ENCODE measurements at regions not wholly inside any gene's neighbourhood (a gene's known extent, or its start where the extent isn't known, plus 50 kb on each side); places are given as distances from the start of the nearest gene placed in this dataset.

GRCh38 chr4:141919649-141920048 lies 283.3 kb downstream of the IL15 start:
- H3K9me3 Mint-ChIP-seq = no peaks in the 10 kb centered on the region
- no peak for DNase-seq
- no peaks in the 10 kb centered on the region for H3K36me3 Mint-ChIP-seq (ENCODE audit: low read depth)
- no peaks in the 10 kb centered on the region for H3K4me1 Mint-ChIP-seq
- H3K4me3 Mint-ChIP-seq = no peak overlapping the region
- no peaks in the 10 kb centered on the region for H3K27me3 Mint-ChIP-seq
- intact Hi-C loops (cut with micrococcal nuclease) = no loop called here
- H3K27ac Mint-ChIP-seq = no peak overlapping the region

DNA sequence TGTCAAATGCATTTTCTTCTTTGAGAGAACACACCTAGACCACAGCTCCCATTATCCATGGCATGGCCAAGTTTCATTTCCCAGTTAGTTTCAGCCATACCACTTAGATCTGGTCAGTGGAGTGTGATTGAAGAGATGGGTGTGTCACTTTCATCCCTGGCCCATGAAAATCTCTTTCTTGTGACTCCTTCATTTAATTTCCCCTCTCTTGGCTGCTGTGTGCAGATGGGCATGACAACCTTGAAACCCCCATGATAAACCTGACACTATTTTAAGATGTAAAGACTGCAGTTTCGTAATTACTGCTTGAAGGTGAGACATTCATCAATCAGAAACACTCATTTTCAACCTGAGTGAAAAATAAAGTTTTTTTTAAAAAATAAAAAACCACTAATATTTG lies 284.9 kb downstream of the IL15 start:
- Mint-ChIP-seq H3K9me3 (no peaks in the 10 kb centered on the region), H3K36me3 (ENCODE audit: low read depth) (no peaks in the 10 kb centered on the region), H3K4me3 (no peak overlapping the region), H3K4me1 (no peaks in the 10 kb centered on the region), H3K27ac (no peak overlapping the region), H3K27me3 (no peaks in the 10 kb centered on the region)
- intact Hi-C loops (cut with micrococcal nuclease) = no loop called here
- DNase-seq = no peak

DNA sequence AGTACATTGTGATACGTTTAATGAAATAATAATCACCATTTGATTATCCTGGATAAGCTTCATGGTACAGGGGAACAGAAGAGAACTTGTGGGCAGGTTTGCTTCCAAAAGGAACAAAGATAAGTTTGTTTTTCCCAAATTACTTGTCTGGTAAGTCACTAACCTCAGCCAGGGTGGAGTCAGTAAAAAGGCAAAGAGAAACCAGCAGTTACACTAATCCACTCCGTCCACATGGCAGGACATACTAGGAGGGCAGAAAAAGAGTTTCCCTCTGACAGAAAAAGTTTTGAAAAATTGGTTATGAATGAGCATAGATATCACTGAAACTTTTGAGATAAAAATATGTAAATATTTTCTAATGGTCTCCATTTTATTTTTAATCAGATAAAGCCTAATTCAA lies 285.9 kb downstream of the IL15 start:
- intact Hi-C loops (cut with micrococcal nuclease) = no loop called here
- no peaks in the 10 kb centered on the region for H3K36me3 Mint-ChIP-seq (ENCODE audit: low read depth)
- no peaks in the 10 kb centered on the region for H3K9me3 Mint-ChIP-seq
- no peak overlapping the region for H3K4me3 Mint-ChIP-seq
- no peaks in the 10 kb centered on the region for H3K4me1 Mint-ChIP-seq
- no peaks in the 10 kb centered on the region for H3K27me3 Mint-ChIP-seq
- no peak for DNase-seq
- no peak overlapping the region for H3K27ac Mint-ChIP-seq

DNA sequence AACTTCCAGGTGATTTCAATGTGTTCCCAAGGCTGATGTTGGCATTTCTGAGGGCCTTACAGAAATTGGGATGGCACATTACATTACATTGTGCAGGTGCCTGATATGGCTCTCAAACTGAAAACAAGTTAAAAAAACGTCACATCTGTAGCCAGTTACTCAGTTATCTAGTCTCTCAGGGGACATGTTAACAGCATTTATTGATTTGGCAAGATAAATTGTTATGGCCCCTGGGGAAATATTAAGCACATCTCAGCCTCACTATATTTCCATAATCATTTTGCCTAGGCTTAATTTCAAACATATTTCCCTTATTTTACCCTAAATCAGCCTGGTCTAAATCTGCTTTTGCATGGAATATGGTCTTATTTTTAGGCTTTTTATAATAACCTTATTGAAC lies 290.0 kb downstream of the IL15 start:
- intact Hi-C loops (cut with micrococcal nuclease) = no loop called here
- Mint-ChIP-seq H3K36me3 (ENCODE audit: low read depth) (no peaks in the 10 kb centered on the region), H3K4me1 (no peaks in the 10 kb centered on the region), H3K27me3 (no peaks in the 10 kb centered on the region), H3K9me3 (no peaks in the 10 kb centered on the region), H3K4me3 (no peak overlapping the region), H3K27ac (no peak overlapping the region)
- DNase-seq = no peak

DNA sequence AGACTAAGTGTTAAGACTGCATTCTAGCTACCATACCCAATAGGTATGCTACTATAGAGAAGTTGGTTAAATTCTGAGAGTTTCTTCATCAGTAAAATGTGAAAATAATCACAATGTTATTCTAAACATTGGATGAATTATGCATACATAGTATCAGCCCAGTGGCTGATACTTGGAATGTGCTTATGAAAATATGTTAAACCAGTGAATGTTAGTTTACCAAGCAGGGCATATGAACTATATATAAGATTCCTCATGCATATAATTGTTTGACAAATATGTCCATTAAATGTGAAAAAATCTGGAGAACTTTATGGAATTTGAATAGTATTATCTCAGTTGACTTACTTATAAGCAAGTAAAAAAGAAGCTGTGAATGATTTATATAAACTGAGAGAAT lies 296.1 kb downstream of the IL15 start:
- H3K9me3 Mint-ChIP-seq = no peaks in the 10 kb centered on the region
- no peak overlapping the region for H3K27ac Mint-ChIP-seq
- H3K4me1 Mint-ChIP-seq = no peaks in the 10 kb centered on the region
- H3K27me3 Mint-ChIP-seq = no peaks in the 10 kb centered on the region
- H3K4me3 Mint-ChIP-seq = no peak overlapping the region
- intact Hi-C loops (cut with micrococcal nuclease) = no loop called here
- H3K36me3 Mint-ChIP-seq (ENCODE audit: low read depth) = no peaks in the 10 kb centered on the region
- no peak for DNase-seq

DNA sequence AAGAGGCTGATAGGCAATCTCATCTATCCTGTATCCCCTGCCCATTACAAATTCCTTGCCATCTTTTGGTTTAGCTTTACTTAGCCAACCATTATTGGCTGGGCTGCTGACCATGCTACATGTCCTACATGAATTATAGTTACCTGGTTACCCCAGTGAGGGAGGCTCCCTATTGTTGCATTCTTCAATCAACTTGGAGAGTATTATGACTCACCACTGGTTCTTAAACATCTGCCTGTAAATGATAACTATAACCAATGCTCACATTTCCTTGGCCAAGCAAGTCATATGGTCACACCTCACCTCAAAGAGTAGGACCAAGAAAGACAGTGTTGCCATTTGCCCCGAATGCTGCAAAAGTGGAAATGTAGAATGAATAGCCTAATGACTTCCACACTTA lies 297.6 kb downstream of the IL15 start:
- peaks cover 4% of the 10 kb centered on the region for H3K9me3 Mint-ChIP-seq
- no peak overlapping the region for H3K4me3 Mint-ChIP-seq
- DNase-seq = no peak
- intact Hi-C loops (cut with micrococcal nuclease) = no loop called here
- H3K27me3 Mint-ChIP-seq = no peaks in the 10 kb centered on the region
- no peak overlapping the region for H3K27ac Mint-ChIP-seq
- H3K36me3 Mint-ChIP-seq (ENCODE audit: low read depth) = no peaks in the 10 kb centered on the region
- H3K4me1 Mint-ChIP-seq = no peaks in the 10 kb centered on the region

DNA sequence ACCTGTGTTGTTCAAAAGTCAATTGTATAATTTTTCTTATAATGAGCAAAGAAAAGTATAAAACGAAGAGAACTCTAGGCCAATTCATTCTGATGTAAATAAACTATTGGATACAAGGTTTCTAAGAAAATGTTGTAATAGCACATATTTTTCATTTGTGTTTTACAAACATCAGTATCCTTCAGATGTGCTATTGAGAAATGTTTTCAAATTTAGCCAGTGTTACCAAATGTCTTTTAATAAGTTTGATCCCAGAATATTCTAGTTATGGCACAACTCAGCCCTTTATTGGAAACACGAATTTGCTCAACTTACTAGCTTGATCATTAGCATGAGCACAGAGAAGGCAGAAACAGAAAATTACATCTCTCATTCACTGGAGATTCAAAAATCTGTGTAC lies 319.3 kb downstream of the IL15 start:
- Mint-ChIP-seq H3K4me1 (no peaks in the 10 kb centered on the region), H3K27me3 (peaks cover 6% of the 10 kb centered on the region), H3K27ac (no peak overlapping the region), H3K9me3 (no peaks in the 10 kb centered on the region), H3K36me3 (ENCODE audit: low read depth) (no peaks in the 10 kb centered on the region), H3K4me3 (no peak overlapping the region)
- no peak for DNase-seq
- intact Hi-C loops (cut with micrococcal nuclease) = no loop called here

GRCh38 chr4:141957416-141957815 lies 321.0 kb downstream of the IL15 start:
- Mint-ChIP-seq H3K4me1 (no peaks in the 10 kb centered on the region), H3K36me3 (ENCODE audit: low read depth) (no peaks in the 10 kb centered on the region), H3K27ac (no peak overlapping the region), H3K4me3 (no peak overlapping the region), H3K9me3 (no peaks in the 10 kb centered on the region), H3K27me3 (peaks cover 11% of the 10 kb centered on the region)
- no peak for DNase-seq
- intact Hi-C loops (cut with micrococcal nuclease) = no loop called here

- intact Hi-C loops (cut with micrococcal nuclease) = no loop called here
- Mint-ChIP-seq H3K27me3 (peaks cover 8% of the 10 kb centered on the region), H3K9me3 (peaks cover 5% of the 10 kb centered on the region), H3K4me3 (no peak overlapping the region), H3K36me3 (ENCODE audit: low read depth) (no peaks in the 10 kb centered on the region), H3K4me1 (no peaks in the 10 kb centered on the region), H3K27ac (no peak overlapping the region)
- DNase-seq = no peak
Measured at GRCh38 chr4:141962486-141962885, 326.1 kb downstream of the IL15 start.

DNA sequence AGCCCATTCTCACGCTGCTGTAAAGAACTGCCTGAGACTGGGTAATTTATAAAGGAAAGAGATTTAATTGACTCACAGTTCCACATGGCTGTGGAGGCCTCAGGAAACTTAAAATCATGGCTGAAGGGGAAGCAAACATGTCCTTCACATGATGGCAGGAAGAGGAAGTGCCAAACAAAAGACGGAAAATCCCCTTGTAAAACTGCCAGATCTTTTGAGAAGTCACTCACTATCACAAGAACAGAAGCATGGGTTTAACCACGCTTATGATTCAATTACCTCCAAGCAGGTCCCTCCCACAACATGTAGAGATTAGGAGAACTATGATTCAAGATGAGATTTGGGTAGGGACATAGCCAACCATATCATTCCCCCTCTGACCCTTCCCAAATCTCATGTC lies 335.5 kb downstream of the IL15 start:
- H3K4me3 Mint-ChIP-seq = no peak overlapping the region
- no peaks in the 10 kb centered on the region for H3K36me3 Mint-ChIP-seq (ENCODE audit: low read depth)
- H3K4me1 Mint-ChIP-seq = no peaks in the 10 kb centered on the region
- no peaks in the 10 kb centered on the region for H3K27me3 Mint-ChIP-seq
- no peak overlapping the region for H3K27ac Mint-ChIP-seq
- peaks cover 9% of the 10 kb centered on the region for H3K9me3 Mint-ChIP-seq
- intact Hi-C loops (cut with micrococcal nuclease) = loop anchor here (5.0 kb wide), 1 partner anchor 655 kb away; no protein-coding TSS in a partner anchor
- no peak for DNase-seq

DNA sequence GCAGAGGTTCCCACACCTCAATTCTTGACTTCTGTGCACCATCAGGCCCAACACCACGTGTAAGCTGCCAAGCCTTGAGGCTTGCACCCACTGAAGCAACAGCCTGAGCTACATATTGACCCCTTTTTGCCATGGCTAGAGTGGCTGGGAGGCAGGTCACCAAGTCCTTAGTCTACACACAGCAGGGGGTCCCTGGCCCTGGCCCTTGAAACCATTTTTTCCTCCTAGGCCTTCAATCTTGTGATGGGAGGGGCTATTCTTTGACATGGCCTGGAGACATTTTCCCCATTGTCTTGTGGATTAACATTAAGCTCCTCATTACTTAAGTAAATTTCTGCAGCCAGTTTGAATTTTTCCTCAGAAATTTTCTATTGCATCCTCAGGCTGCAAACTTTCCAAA lies 336.6 kb downstream of the IL15 start:
- H3K4me3 Mint-ChIP-seq = no peak overlapping the region
- no peaks in the 10 kb centered on the region for H3K36me3 Mint-ChIP-seq (ENCODE audit: low read depth)
- H3K4me1 Mint-ChIP-seq = no peaks in the 10 kb centered on the region
- no peaks in the 10 kb centered on the region for H3K27me3 Mint-ChIP-seq
- intact Hi-C loops (cut with micrococcal nuclease) = loop anchor here (5.0 kb wide), 1 partner anchor 656 kb away; no protein-coding TSS in a partner anchor
- peaks cover 6% of the 10 kb centered on the region for H3K9me3 Mint-ChIP-seq
- no peak for DNase-seq
- H3K27ac Mint-ChIP-seq = no peak overlapping the region
